ENCODE measurements at regions not wholly inside any gene's neighbourhood (a gene's known extent, or its start where the extent isn't known, plus 50 kb on each side); places are given as distances from the start of the nearest gene placed in this dataset.

- no peaks in the 10 kb centered on the region for H3K27me3 ChIP-seq (ENCODE audit: control insufficient read depth in 1 of 2, insufficient read depth in 2 of 2, low read length in 2 of 2)
- BruUV-seq (replicated peaks), result no TSS peak
- 0% methylated on average over 1 of the region's 1 CpG for WGBS (ENCODE audit: low lambda C conversion rate)
- FAIRE-seq (no peak), ATAC-seq (no peak), DNase-seq (ENCODE audit: low spot score) (no peak)
- H3K4me2 ChIP-seq (ENCODE audit: low read depth, low read length), result no peak overlapping the region
- no peak overlapping the region for H3K9ac ChIP-seq (ENCODE audit: insufficient read depth, low read depth, low read length)
- no peak overlapping the region for H2AFZ ChIP-seq (ENCODE audit: low read length)
- H4K20me1 ChIP-seq (ENCODE audit: insufficient read depth, low read length), result no peaks in the 10 kb centered on the region
- no peaks in the 10 kb centered on the region for H3K4me1 ChIP-seq (ENCODE audit: insufficient read depth, low read length)
- no peak overlapping the region for H3K27ac ChIP-seq (ENCODE audit: extremely low read length, insufficient read depth, low read length)
- POLR2A ChIA-PET, result no interaction called here
- H3K36me3 ChIP-seq (replicated peaks in 1 of 2; ENCODE audit: control insufficient read depth in 1 of 2, insufficient read depth in 2 of 2, low read length in 2 of 2), result no peaks in the 10 kb centered on the region
- CTCF ChIA-PET (ENCODE audit: low intra/inter-chr PET ratio, low total read pairs), result no interaction called here
- in situ Hi-C loops (cut with HindIII; ENCODE audit: extremely low pct_ligation_motif_present, low pct_unique_long_range_greater_than_20kb), result no loop called here
- TF ChIP-seq ZNF207 (IDR thresholded peaks at IDR 0.05; ENCODE audit: borderline replicate concordance), result no peak
- no peak for TF ChIP-seq ZBTB38 (CRISPR knock-in tag; IDR thresholded peaks at IDR 0.05)
- no peak for TF ChIP-seq ZNF318 (CRISPR knock-in tag; IDR thresholded peaks at IDR 0.05)
- TF ChIP-seq ZNF383 (CRISPR knock-in tag; IDR thresholded peaks at IDR 0.05; ENCODE audit: borderline replicate concordance), result no peak
- TF ChIP-seq ZNF644 (CRISPR knock-in tag; IDR thresholded peaks at IDR 0.05; ENCODE audit: low read depth), result no peak
- no peak for TF ChIP-seq ZNF138 (CRISPR knock-in tag; IDR thresholded peaks at IDR 0.05; ENCODE audit: low read depth)
- no peak for TF ChIP-seq CSRNP1 (CRISPR knock-in tag; IDR thresholded peaks at IDR 0.05)
- TF ChIP-seq ZNF782 (CRISPR knock-in tag; IDR thresholded peaks at IDR 0.05; ENCODE audit: borderline replicate concordance), result no peak
- TF ChIP-seq ZBTB43 (CRISPR knock-in tag; conservative IDR thresholded peaks at IDR 0.05), result no peak
- no peak for TF ChIP-seq DDIT3 (CRISPR knock-in tag; IDR thresholded peaks at IDR 0.05)
- no peak for TF ChIP-seq DNMT1 (CRISPR knock-in tag; IDR thresholded peaks at IDR 0.05)
- H3K79me2 ChIP-seq (ENCODE audit: insufficient read depth, low read length), result no peaks in the 10 kb centered on the region
- H3K9me3 ChIP-seq (ENCODE audit: low read length), result no peaks in the 10 kb centered on the region
- H3K4me3 ChIP-seq (replicated peaks in 1 of 3; ENCODE audit: insufficient read depth in 1 of 3, low read depth in 2 of 3, low read length in 3 of 3), result no peak overlapping the region
- intact Hi-C loops (cut with micrococcal nuclease; ENCODE audit: unreplicated experiment), result no loop called here
Measured at GRCh38 chr4:59037812-59038211, 1927.6 kb upstream of the IGFBP7 start.
